WERI-Rb-1 (cell line): ENCODE measurements at regions not wholly inside any gene's neighbourhood (a gene's known extent, or its start where the extent isn't known, plus 50 kb on each side); places are given as distances from the start of the nearest gene placed in this dataset.

Experiments used
- DNase-seq: peaks from one replicate; pipeline ENCODE4 v3.0.0-alpha.2; 2020
- H3K27ac ChIP-seq: fragments of 250-450 bp; sonication (Bioruptor Pico); 2 replicates; pipeline ENCODE4 v1.5.1; 2020; ENCODE audit warnings: mild to moderate bottlenecking, moderate library complexity
- H3K27me3 ChIP-seq: fragments of 250-450 bp; sonication (Bioruptor Pico); 2 replicates; pipeline ENCODE4 v1.5.1; 2021; ENCODE audit warnings: mild to moderate bottlenecking, low read depth, moderate library complexity; ENCODE audit not compliant: insufficient read depth, severe bottlenecking
- H3K36me3 ChIP-seq: fragments of 250-450 bp; sonication (Bioruptor Pico); 2 replicates; pipeline ENCODE4 v1.5.1; 2020; ENCODE audit warnings: mild to moderate bottlenecking, moderate library complexity
- H3K4me3 ChIP-seq: 2 replicates; pipeline ENCODE4 v1.5.1; 2011; ENCODE audit warnings: low read depth, mild to moderate bottlenecking, control low read depth, low read length
- H3K9me3 ChIP-seq: fragments of 250-450 bp; sonication (Bioruptor Pico); 2 replicates; pipeline ENCODE4 v1.5.1; 2021; ENCODE audit warnings: mild to moderate bottlenecking, moderate library complexity; ENCODE audit not compliant: severe bottlenecking
- CTCF ChIP-seq: IDR thresholded peaks from 2 replicates; pipeline ENCODE4 v1.5.1; 2011; ENCODE audit warnings: low read depth, mild to moderate bottlenecking, control low read depth, inconsistent platforms, low read length

- Histone ChIP-seq H3K27me3 (no peaks in the 10 kb centered on the region), H3K27ac (no peak overlapping the region), H3K4me3 (no peak overlapping the region), H3K9me3 (no peaks in the 10 kb centered on the region), H3K36me3 (no peaks in the 10 kb centered on the region)
- TF ChIP-seq CTCF, result no peak
- no peak for DNase-seq
Measured at GRCh38 chr2:46825231-46825938, 90.2 kb downstream of the MCFD2 start.

- DNase-seq, result no peak
- Histone ChIP-seq H3K4me3 (no peak overlapping the region), H3K36me3 (no peaks in the 10 kb centered on the region), H3K9me3 (no peaks in the 10 kb centered on the region), H3K27me3 (no peaks in the 10 kb centered on the region), H3K27ac (no peak overlapping the region)
- TF ChIP-seq CTCF, result no peak
Measured at GRCh38 chr2:46824611-46825010, 91.0 kb downstream of the MCFD2 start.

- TF ChIP-seq CTCF, result no peak
- Histone ChIP-seq H3K27ac (no peak overlapping the region), H3K4me3 (no peak overlapping the region), H3K9me3 (no peaks in the 10 kb centered on the region), H3K36me3 (no peaks in the 10 kb centered on the region), H3K27me3 (no peaks in the 10 kb centered on the region)
- DNase-seq, result no peak
Measured at GRCh38 chr2:46821600-46821999, 94.0 kb downstream of the MCFD2 start.

GRCh38 chr2:46818819-46819218, 96.8 kb downstream of the MCFD2 start:
- Histone ChIP-seq H3K9me3 (no peaks in the 10 kb centered on the region), H3K27me3 (no peaks in the 10 kb centered on the region), H3K27ac (no peak overlapping the region), H3K36me3 (no peaks in the 10 kb centered on the region), H3K4me3 (no peak overlapping the region)
- TF ChIP-seq CTCF, result no peak
- no peak for DNase-seq

- Histone ChIP-seq H3K27me3 (no peaks in the 10 kb centered on the region), H3K4me3 (no peak overlapping the region), H3K36me3 (no peaks in the 10 kb centered on the region), H3K9me3 (no peaks in the 10 kb centered on the region), H3K27ac (no peak overlapping the region)
- DNase-seq, result no peak
- TF ChIP-seq CTCF, result no peak
Measured at GRCh38 chr2:46818141-46818621, 97.4 kb downstream of the MCFD2 start.
